ENCODE measurements at regions not wholly inside any gene's neighbourhood (a gene's known extent, or its start where the extent isn't known, plus 50 kb on each side); places are given as distances from the start of the nearest gene placed in this dataset.

DNA sequence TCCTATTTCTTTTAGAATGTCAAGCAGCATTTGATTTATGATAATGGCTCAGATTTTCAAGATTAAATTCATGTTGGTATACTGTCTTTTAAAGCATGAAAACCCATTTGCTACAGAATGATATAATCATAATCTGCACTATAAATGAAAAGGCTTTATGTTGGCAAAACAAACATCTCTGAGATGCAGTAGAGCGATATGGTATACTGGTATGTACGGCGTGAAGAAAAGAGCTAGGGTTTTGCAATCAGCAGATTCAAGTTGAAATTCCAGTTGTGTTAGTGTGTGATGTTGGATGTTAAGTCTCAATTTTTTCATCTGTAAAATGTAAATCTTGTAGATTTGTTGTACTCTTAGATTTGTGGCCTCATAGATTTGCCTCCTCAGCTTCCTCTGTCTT lies 53.2 kb upstream of the DYRK2 start:
- Histone ChIP-seq H4K8ac (ENCODE audit: low read depth, low read length) (no peak overlapping the region), H3K4me2 (ENCODE audit: low read length) (no peak overlapping the region), H3K27ac (ENCODE audit: low read depth, low read length) (no peak overlapping the region), H3K9me3 (ENCODE audit: insufficient read depth, low read depth, low read length) (no peaks in the 10 kb centered on the region), H3K36me3 (ENCODE audit: control insufficient read depth in 1 of 2, insufficient read depth in 2 of 2, low read length in 2 of 2) (no peaks in the 10 kb centered on the region), H3K79me2 (ENCODE audit: control insufficient read depth, insufficient read depth, low read length, poor library complexity) (no peaks in the 10 kb centered on the region), H2BK120ac (ENCODE audit: insufficient read depth, low read length, poor library complexity) (no peak overlapping the region), H3K18ac (ENCODE audit: low read length) (no peak overlapping the region), H3K14ac (ENCODE audit: low read length) (no peak overlapping the region), H3K4me1 (ENCODE audit: control insufficient read depth in 1 of 2, insufficient read depth in 2 of 2, low read length in 2 of 2) (peaks cover 7 to 10% of the 10 kb centered on the region in 2 experiments), H2BK5ac (ENCODE audit: low read depth, low read length, poor library complexity) (no peak overlapping the region), H3K27me3 (ENCODE audit: insufficient read depth, low read length) (no peaks in the 10 kb centered on the region), H3K4ac (ENCODE audit: low read depth, low read length) (no peak overlapping the region), H2AK5ac (ENCODE audit: low read length) (no peak overlapping the region), H3K79me1 (ENCODE audit: low read length) (peaks cover 8% of the 10 kb centered on the region), H4K12ac (ENCODE audit: low read depth, low read length) (no peak overlapping the region), H3K23ac (ENCODE audit: low read length) (no peak overlapping the region), H2AFZ (ENCODE audit: insufficient read depth, low read length, poor library complexity) (no peak overlapping the region), H4K91ac (ENCODE audit: low read depth, low read length) (no peak overlapping the region), H3K4me3 (ENCODE audit: low read depth, low read length) (no peak overlapping the region), H2BK12ac (ENCODE audit: low read length) (no peak overlapping the region), H3K9ac (ENCODE audit: low read length) (no peak overlapping the region)
- no CpG with 5 or more reads among the region's 3 CpGs for WGBS (ENCODE audit: extremely low coverage, insufficient coverage, insufficient read length)
- DNase-seq, result peak; percentile 54 to 90

DNA sequence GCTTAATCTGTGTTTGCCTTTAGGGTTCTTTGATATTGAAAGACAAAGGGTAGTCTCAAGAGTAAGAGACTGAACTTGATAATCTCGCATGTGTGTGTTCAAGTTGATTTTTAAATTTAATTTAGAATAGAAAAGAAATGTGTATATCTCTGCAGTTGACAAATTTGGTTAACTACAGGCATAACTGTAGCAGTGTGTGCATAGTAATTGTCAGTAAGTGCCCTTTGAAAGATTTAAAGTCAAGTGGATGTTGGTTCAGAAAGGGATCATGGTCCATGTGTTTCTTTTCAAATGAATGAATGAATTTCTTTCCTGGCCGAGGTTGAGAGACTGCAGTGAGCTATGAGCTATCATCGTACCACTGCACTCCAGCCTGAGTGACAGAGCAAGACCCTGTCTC lies 49.9 kb upstream of the DYRK2 start:
- no CpG with 5 or more reads among the region's 3 CpGs for WGBS (ENCODE audit: extremely low coverage, insufficient coverage, insufficient read length)
- DNase-seq, result no peak
- Histone ChIP-seq H2BK12ac (ENCODE audit: low read length) (no peak overlapping the region), H3K36me3 (ENCODE audit: control insufficient read depth in 1 of 2, insufficient read depth in 2 of 2, low read length in 2 of 2) (no peaks in the 10 kb centered on the region), H3K23ac (ENCODE audit: low read length) (no peak overlapping the region), H3K18ac (ENCODE audit: low read length) (no peak overlapping the region), H2BK120ac (ENCODE audit: insufficient read depth, low read length, poor library complexity) (no peak overlapping the region), H2BK5ac (ENCODE audit: low read depth, low read length, poor library complexity) (no peak overlapping the region), H4K12ac (ENCODE audit: low read depth, low read length) (no peak overlapping the region), H2AFZ (ENCODE audit: insufficient read depth, low read length, poor library complexity) (no peak overlapping the region), H3K27ac (ENCODE audit: low read depth, low read length) (no peak overlapping the region), H3K27me3 (ENCODE audit: insufficient read depth, low read length) (no peaks in the 10 kb centered on the region), H4K8ac (ENCODE audit: low read depth, low read length) (no peak overlapping the region), H2AK5ac (ENCODE audit: low read length) (no peak overlapping the region), H3K79me1 (ENCODE audit: low read length) (peaks cover 4% of the 10 kb centered on the region), H3K14ac (ENCODE audit: low read length) (no peak overlapping the region), H3K4ac (ENCODE audit: low read depth, low read length) (no peak overlapping the region), H3K9me3 (ENCODE audit: insufficient read depth, low read depth, low read length) (no peaks in the 10 kb centered on the region), H3K4me1 (ENCODE audit: control insufficient read depth in 1 of 2, insufficient read depth in 2 of 2, low read length in 2 of 2) (peaks cover 5 to 8% of the 10 kb centered on the region in 2 experiments), H4K91ac (ENCODE audit: low read depth, low read length) (no peak overlapping the region), H3K9ac (ENCODE audit: low read length) (no peak overlapping the region), H3K4me3 (ENCODE audit: low read depth, low read length) (no peak overlapping the region), H3K79me2 (ENCODE audit: control insufficient read depth, insufficient read depth, low read length, poor library complexity) (no peaks in the 10 kb centered on the region), H3K4me2 (ENCODE audit: low read length) (no peak overlapping the region)
